ENCODE measurements at regions not wholly inside any gene's neighbourhood (a gene's known extent, or its start where the extent isn't known, plus 50 kb on each side); places are given as distances from the start of the nearest gene placed in this dataset.
"Not testable (repeated sequence)": the region's sequence is repeated elsewhere in the genome, so short reads cannot be mapped to it uniquely, and the experiment has no call there.

- TF ChIP-seq CTCF (IDR thresholded peaks at IDR 0.05; ENCODE audit: low read length); EZH2 (IDR thresholded peaks at IDR 0.05; ENCODE audit: borderline replicate concordance, low read length): not testable (repeated sequence)
Measured at GRCh38 chrX:137797926-137798325, 232.0 kb downstream of the ZIC3 start.
